EH (cell line): ENCODE measurements at regions not wholly inside any gene's neighbourhood (a gene's known extent, or its start where the extent isn't known, plus 50 kb on each side); places are given as distances from the start of the nearest gene placed in this dataset.

ENCODE experiments used
- DNase-seq: peaks from one replicate; pipeline ENCODE4 v3.0.0-alpha.2; 2015; ENCODE audit warnings: low read depth

GRCh38 chr18:45266023-45266422 is 349.3 kb upstream of the SLC14A2 start:
- DNase-seq = no peak

- DNase-seq = no peak
Observed at GRCh38 chr18:45267622-45268021, 347.7 kb upstream of the SLC14A2 start.

- DNase-seq = no peak
Observed at GRCh38 chr18:45268583-45268982, 346.7 kb upstream of the SLC14A2 start.

GRCh38 chr18:45270289-45270771 is 344.9 kb upstream of the SLC14A2 start:
- peak; percentile 44 for DNase-seq

- no peak for DNase-seq
Observed at GRCh38 chr18:45274026-45274425, 341.2 kb upstream of the SLC14A2 start.

- DNase-seq = peak; percentile 16
Observed at GRCh38 chr18:45275367-45276113, 339.7 kb upstream of the SLC14A2 start.

GRCh38 chr18:45276878-45277277 is 338.4 kb upstream of the SLC14A2 start:
- DNase-seq = no peak

- no peak for DNase-seq
Observed at GRCh38 chr18:45277908-45278307, 337.4 kb upstream of the SLC14A2 start.

- no peak for DNase-seq
Observed at GRCh38 chr18:45280481-45281276, 334.6 kb upstream of the SLC14A2 start.

GRCh38 chr18:45282101-45282812 is 333.0 kb upstream of the SLC14A2 start:
- DNase-seq = peak; percentile 28

- DNase-seq = no peak
Observed at GRCh38 chr18:45284174-45284573, 331.1 kb upstream of the SLC14A2 start.

GRCh38 chr18:45284851-45285250 is 330.4 kb upstream of the SLC14A2 start:
- no peak for DNase-seq

GRCh38 chr18:45285251-45285650 is 330.0 kb upstream of the SLC14A2 start:
- DNase-seq = no peak

GRCh38 chr18:45286431-45286830 is 328.8 kb upstream of the SLC14A2 start:
- no peak for DNase-seq

GRCh38 chr18:45287531-45287930 is 327.7 kb upstream of the SLC14A2 start:
- no peak for DNase-seq

GRCh38 chr18:45290364-45290763 is 324.9 kb upstream of the SLC14A2 start:
- no peak for DNase-seq

- peak; percentile 12 for DNase-seq
Observed at GRCh38 chr18:45291621-45292615, 323.4 kb upstream of the SLC14A2 start.

GRCh38 chr18:45295388-45295787 is 319.9 kb upstream of the SLC14A2 start:
- no peak for DNase-seq

- no peak for DNase-seq
Observed at GRCh38 chr18:45298986-45299385, 316.3 kb upstream of the SLC14A2 start.

GRCh38 chr18:45303026-45303425 is 312.2 kb upstream of the SLC14A2 start:
- DNase-seq = no peak

- no peak for DNase-seq
Observed at GRCh38 chr18:45304558-45304957, 310.7 kb upstream of the SLC14A2 start.
